BLaER1 treated with 17β-estradiol and CSF1 and Interleukin-3, amounts not matched to agents 10 nM and 100 nM (cell line): ENCODE measurements at regions not wholly inside any gene's neighbourhood (a gene's known extent, or its start where the extent isn't known, plus 50 kb on each side); places are given as distances from the start of the nearest gene placed in this dataset.
A peak's percentile ranks its signal among the peaks of the same experiment; 100 is the strongest.

Source experiments
- H3K27ac ChIP-seq, 11 experiments: shearing (Covaris generic); formaldehyde crosslinking; 2 replicates each; pipeline ENCODE4 v1.8.1; 2022
- H3K27me3 ChIP-seq, 11 experiments: shearing (Covaris generic); formaldehyde crosslinking; 2 replicates each; pipeline ENCODE4 v1.8.1; 2022
- H3K36me3 ChIP-seq, 11 experiments: shearing (Covaris generic); formaldehyde crosslinking; 2 replicates each; pipeline ENCODE4 v1.8.1; 2022
- H3K4me1 ChIP-seq, 10 experiments: shearing (Covaris generic); formaldehyde crosslinking; 2 replicates each; pipeline ENCODE4 v1.8.1; 2022
- H3K4me2 ChIP-seq, 11 experiments: shearing (Covaris generic); formaldehyde crosslinking; 2 replicates each; pipeline ENCODE4 v1.8.1; 2022
- H3K4me3 ChIP-seq, 10 experiments: shearing (Covaris generic); formaldehyde crosslinking; 2 replicates each; pipeline ENCODE4 v1.8.1; 2022
- H3K9ac ChIP-seq, 11 experiments: shearing (Covaris generic); formaldehyde crosslinking; 2 replicates each; pipeline ENCODE4 v1.8.1; 2022
- H3K9me3 ChIP-seq, 11 experiments: shearing (Covaris generic); formaldehyde crosslinking; replicated peaks in 1 of 11; 2 replicates each; pipeline ENCODE4 v1.8.1; 2022
- H4K20me1 ChIP-seq, 11 experiments: shearing (Covaris generic); formaldehyde crosslinking; 2 replicates each; pipeline ENCODE4 v1.8.1; 2022
- Cebpa-rat ChIP-seq, 11 experiments: shearing (Covaris generic); IDR thresholded peaks; 2 replicates each; pipeline ENCODE4 v1.8.1; 2022

GRCh38 chr1:199040076-199040905 lies 401.5 kb downstream of the PTPRC start:
- peaks cover 19 to 57% (median 38%) of the 10 kb centered on the region in 11 experiments; a peak in 21 of 22 replicates for H3K9me3 ChIP-seq
- H4K20me1 ChIP-seq = no peaks in the 10 kb centered on the region
- H3K4me2 ChIP-seq = peak overlapping the region; percentile 15 to 65 (median 51); a peak in 21 of 22 replicates
- H3K4me1 ChIP-seq = peaks cover 26 to 73% (median 49%) of the 10 kb centered on the region in 10 experiments
- no peaks in the 10 kb centered on the region for H3K27me3 ChIP-seq
- peak overlapping the region in 9 of 11 experiments; percentile 36 to 89 (median 70); a peak in 18 of 22 replicates for H3K27ac ChIP-seq
- peak overlapping the region in 4 of 11 experiments; percentile 25 to 45 (median 30); a peak in 4 of 22 replicates for H3K9ac ChIP-seq
- no peak for TF ChIP-seq Cebpa-rat (IDR thresholded peaks at IDR 0.05)
- H3K4me3 ChIP-seq = peak overlapping the region in 1 of 10 experiments; percentile 32; a peak in 1 of 20 replicates
- H3K36me3 ChIP-seq = peaks cover 0 to 16% (median 0%) of the 10 kb centered on the region in 11 experiments; a peak in 2 of 22 replicates

DNA sequence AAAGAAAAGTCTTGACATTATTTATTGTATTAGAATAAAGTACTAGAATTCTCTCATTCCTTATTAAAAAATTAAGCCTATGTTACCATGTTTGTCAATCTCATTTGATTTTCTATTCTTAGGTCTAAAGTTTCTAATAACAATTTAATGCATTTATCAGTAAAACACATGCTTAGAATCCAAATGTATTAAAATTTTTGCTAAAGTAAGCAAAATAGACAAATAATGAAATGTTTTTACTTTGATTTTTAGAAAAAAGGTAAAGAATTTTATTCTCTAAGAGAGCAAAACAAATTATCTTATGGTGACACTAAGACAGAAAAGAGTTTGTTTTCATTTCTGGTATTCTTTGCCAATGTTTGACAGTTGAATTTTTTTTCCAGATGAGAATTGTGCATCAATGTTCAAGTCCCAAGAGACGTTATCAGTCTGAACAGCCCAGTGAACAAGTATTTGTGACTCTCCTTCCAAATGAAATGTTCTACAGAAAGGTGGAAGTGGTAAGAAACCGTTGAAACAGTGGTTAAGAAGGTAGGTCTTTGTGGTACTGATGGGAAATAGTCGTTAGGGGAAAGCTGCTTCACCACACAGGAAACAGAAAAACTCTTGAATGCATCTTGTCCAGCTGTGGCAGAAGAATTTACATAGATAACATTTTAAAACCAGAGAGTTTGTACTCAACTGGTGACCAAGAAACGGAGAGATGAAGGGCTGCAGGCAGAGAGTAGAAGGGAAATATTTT lies 402.5 kb downstream of the PTPRC start:
- H3K36me3 ChIP-seq = peaks cover 0 to 21% (median 0%) of the 10 kb centered on the region in 11 experiments; a peak in 3 of 22 replicates
- peak overlapping the region in 9 of 11 experiments; percentile 45 to 89 (median 72); a peak in 17 of 22 replicates for H3K27ac ChIP-seq
- no peaks in the 10 kb centered on the region for H4K20me1 ChIP-seq
- no peak for TF ChIP-seq Cebpa-rat (IDR thresholded peaks at IDR 0.05)
- peaks cover 31 to 72% (median 50%) of the 10 kb centered on the region in 10 experiments for H3K4me1 ChIP-seq
- peak overlapping the region in 2 of 10 experiments; percentile 11 to 37; a peak in 2 of 20 replicates for H3K4me3 ChIP-seq
- no peaks in the 10 kb centered on the region for H3K27me3 ChIP-seq
- peak overlapping the region in 7 of 11 experiments; percentile 28 to 73 (median 48); a peak in 8 of 22 replicates for H3K9ac ChIP-seq
- H3K9me3 ChIP-seq = peaks cover 28 to 60% (median 44%) of the 10 kb centered on the region in 11 experiments
- peak overlapping the region; percentile 41 to 78 (median 65); a peak in 20 of 22 replicates for H3K4me2 ChIP-seq

DNA sequence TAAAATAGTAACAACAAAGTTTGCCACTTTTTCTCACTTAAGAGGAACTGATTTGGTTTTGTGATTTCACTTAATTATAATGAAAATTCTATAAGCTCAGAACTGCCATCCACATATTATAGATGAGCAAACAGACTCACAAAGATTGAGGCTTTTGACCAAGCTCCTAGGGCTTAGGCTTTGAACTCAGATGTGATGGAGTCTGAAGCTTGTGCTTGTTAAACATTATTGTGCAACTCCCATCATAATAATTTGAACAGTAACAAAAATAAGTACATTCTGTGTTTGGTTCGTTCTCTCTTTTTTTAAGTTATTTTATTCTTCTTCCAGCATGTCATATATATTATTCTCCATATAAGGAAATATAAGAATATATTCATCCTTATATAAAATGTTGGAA lies 403.4 kb downstream of the PTPRC start:
- Histone ChIP-seq H3K4me1 (peaks cover 31 to 75% (median 52%) of the 10 kb centered on the region in 10 experiments), H3K27ac (peak overlapping the region in 10 of 11 experiments; percentile 27 to 89 (median 72); a peak in 17 of 22 replicates), H3K4me3 (peak overlapping the region in 1 of 10 experiments; percentile 11; a peak in 1 of 20 replicates), H3K9me3 (peaks cover 32 to 61% (median 50%) of the 10 kb centered on the region in 11 experiments), H3K36me3 (peaks cover 0 to 19% (median 0%) of the 10 kb centered on the region in 11 experiments; a peak in 3 of 22 replicates), H4K20me1 (no peaks in the 10 kb centered on the region), H3K4me2 (peak overlapping the region; percentile 41 to 78 (median 65); a peak in 21 of 22 replicates), H3K9ac (peak overlapping the region in 6 of 11 experiments; percentile 29 to 73 (median 50); a peak in 7 of 22 replicates), H3K27me3 (no peaks in the 10 kb centered on the region)
- peak in 3 of 11 experiments; percentile 19 to 52 (median 40); a peak in 4 of 22 replicates for TF ChIP-seq Cebpa-rat (IDR thresholded peaks at IDR 0.05)

- H3K9ac ChIP-seq = no peak overlapping the region
- H3K9me3 ChIP-seq = peaks cover 40 to 63% (median 58%) of the 10 kb centered on the region in 11 experiments
- no peak for TF ChIP-seq Cebpa-rat (IDR thresholded peaks at IDR 0.05)
- no peaks in the 10 kb centered on the region for H3K27me3 ChIP-seq
- peaks cover 0 to 12% (median 0%) of the 10 kb centered on the region in 11 experiments; a peak in 3 of 22 replicates for H3K36me3 ChIP-seq
- H4K20me1 ChIP-seq = no peaks in the 10 kb centered on the region
- H3K4me3 ChIP-seq = peak overlapping the region in 1 of 10 experiments; percentile 5; a peak in 1 of 20 replicates
- peak overlapping the region in 4 of 11 experiments; percentile 71 to 78 (median 75); a peak in 7 of 22 replicates for H3K4me2 ChIP-seq
- H3K4me1 ChIP-seq = peaks cover 31 to 62% (median 47%) of the 10 kb centered on the region in 10 experiments
- peak overlapping the region in 5 of 11 experiments; percentile 3 to 89 (median 65); a peak in 7 of 22 replicates for H3K27ac ChIP-seq
Measured at GRCh38 chr1:199044191-199044590, 405.4 kb downstream of the PTPRC start.

- H3K27me3 ChIP-seq = no peaks in the 10 kb centered on the region
- TF ChIP-seq Cebpa-rat (IDR thresholded peaks at IDR 0.05) = no peak
- H3K9ac ChIP-seq = no peak overlapping the region
- peak overlapping the region in 4 of 11 experiments; percentile 7 to 27 (median 18); a peak in 6 of 22 replicates for H3K4me2 ChIP-seq
- H4K20me1 ChIP-seq = no peaks in the 10 kb centered on the region
- H3K4me1 ChIP-seq = peaks cover 13 to 46% (median 31%) of the 10 kb centered on the region in 10 experiments
- peaks cover 0 to 12% (median 0%) of the 10 kb centered on the region in 11 experiments; a peak in 3 of 22 replicates for H3K36me3 ChIP-seq
- no peak overlapping the region for H3K4me3 ChIP-seq
- H3K9me3 ChIP-seq = peaks cover 62 to 82% (median 76%) of the 10 kb centered on the region in 11 experiments
- no peak overlapping the region for H3K27ac ChIP-seq
Measured at GRCh38 chr1:199046618-199047017, 407.8 kb downstream of the PTPRC start.

GRCh38 chr1:199054694-199055093 lies 415.9 kb downstream of the PTPRC start:
- no peak for TF ChIP-seq Cebpa-rat (IDR thresholded peaks at IDR 0.05)
- H3K27me3 ChIP-seq = no peaks in the 10 kb centered on the region
- no peaks in the 10 kb centered on the region for H4K20me1 ChIP-seq
- H3K27ac ChIP-seq = no peak overlapping the region
- H3K9ac ChIP-seq = no peak overlapping the region
- H3K4me1 ChIP-seq = no peaks in the 10 kb centered on the region
- H3K4me2 ChIP-seq = no peak overlapping the region
- H3K9me3 ChIP-seq = peaks cover 21 to 41% (median 26%) of the 10 kb centered on the region in 11 experiments
- H3K36me3 ChIP-seq = no peaks in the 10 kb centered on the region
- no peak overlapping the region for H3K4me3 ChIP-seq

DNA sequence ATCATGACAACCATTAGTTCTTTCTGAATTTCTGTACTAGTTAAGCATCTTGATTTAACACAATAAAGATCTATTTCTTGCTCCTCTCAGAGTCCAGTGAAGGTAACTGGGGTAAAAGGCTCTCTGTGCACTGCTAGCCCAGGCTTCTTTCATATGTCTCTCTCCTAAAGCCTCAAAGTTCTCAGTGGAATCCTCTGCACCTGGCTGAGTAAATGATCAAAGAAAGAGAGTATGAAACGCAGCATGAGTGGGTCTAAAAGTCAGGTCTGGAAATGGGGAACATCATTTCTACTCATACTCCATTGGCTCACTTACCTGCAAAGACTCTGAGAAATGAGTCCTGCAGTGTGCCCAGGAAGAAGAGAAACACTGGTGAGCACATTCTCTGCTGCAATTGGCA lies 418.5 kb downstream of the PTPRC start:
- no peaks in the 10 kb centered on the region for H3K4me1 ChIP-seq
- H3K4me3 ChIP-seq = no peak overlapping the region
- no peak for TF ChIP-seq Cebpa-rat (IDR thresholded peaks at IDR 0.05)
- H3K4me2 ChIP-seq = no peak overlapping the region
- no peak overlapping the region for H3K9ac ChIP-seq
- no peaks in the 10 kb centered on the region for H4K20me1 ChIP-seq
- H3K27me3 ChIP-seq = no peaks in the 10 kb centered on the region
- peaks cover 0 to 19% (median 5%) of the 10 kb centered on the region in 11 experiments; a peak in 5 of 22 replicates for H3K9me3 ChIP-seq
- H3K36me3 ChIP-seq = no peaks in the 10 kb centered on the region
- no peak overlapping the region for H3K27ac ChIP-seq

- Histone ChIP-seq H3K27me3 (no peaks in the 10 kb centered on the region), H3K36me3 (no peaks in the 10 kb centered on the region), H3K27ac (no peak overlapping the region), H3K4me2 (no peak overlapping the region), H3K4me1 (no peaks in the 10 kb centered on the region), H3K4me3 (no peak overlapping the region), H4K20me1 (no peaks in the 10 kb centered on the region), H3K9me3 (peaks cover 0 to 11% (median 3%) of the 10 kb centered on the region in 11 experiments; a peak in 5 of 22 replicates), H3K9ac (no peak overlapping the region)
- TF ChIP-seq Cebpa-rat (IDR thresholded peaks at IDR 0.05) = no peak
Measured at GRCh38 chr1:199058281-199058680, 419.4 kb downstream of the PTPRC start.
